ENCODE measurements at regions not wholly inside any gene's neighbourhood (a gene's known extent, or its start where the extent isn't known, plus 50 kb on each side); places are given as distances from the start of the nearest gene placed in this dataset.

GRCh38 chr15:68487087-68487843, 55.3 kb upstream of the ITGA11 start:
- H3K27ac ChIP-seq = no peak overlapping the region
- DNase-seq = peak; percentile 60
- no peak overlapping the region for H3K4me3 ChIP-seq (ENCODE audit: low read depth, low read length)
- H3K36me3 ChIP-seq (replicated peaks) = no peaks in the 10 kb centered on the region
- TF ChIP-seq CTCF (IDR thresholded peaks at IDR 0.05; ENCODE audit: low read depth, low read length, missing control alignments) = no peak
- in situ Hi-C loops (cut with HindIII; ENCODE audit: low pct_ligation_motif_present, low sequenced_read_pairs) = no loop called here
- no peaks in the 10 kb centered on the region for H3K27me3 ChIP-seq (replicated peaks)

GRCh38 chr15:68488290-68488689, 56.3 kb upstream of the ITGA11 start:
- DNase-seq = no peak

GRCh38 chr15:68488966-68489365, 57.0 kb upstream of the ITGA11 start:
- Histone ChIP-seq H3K36me3 (replicated peaks) (no peaks in the 10 kb centered on the region), H3K27ac (no peak overlapping the region), H3K4me3 (ENCODE audit: low read depth, low read length) (no peak overlapping the region), H3K27me3 (replicated peaks) (no peaks in the 10 kb centered on the region)
- in situ Hi-C loops (cut with HindIII; ENCODE audit: low pct_ligation_motif_present, low sequenced_read_pairs) = no loop called here
- no peak for TF ChIP-seq CTCF (IDR thresholded peaks at IDR 0.05; ENCODE audit: low read depth, low read length, missing control alignments)
- DNase-seq = no peak

More at GRCh38 chr15:68488290-68488689, 56.3 kb upstream of the ITGA11 start:
- Histone ChIP-seq H3K4me3 (ENCODE audit: low read depth, low read length) (no peak overlapping the region), H3K36me3 (replicated peaks) (no peaks in the 10 kb centered on the region), H3K27me3 (replicated peaks) (no peaks in the 10 kb centered on the region), H3K27ac (no peak overlapping the region)
- no peak for TF ChIP-seq CTCF (IDR thresholded peaks at IDR 0.05; ENCODE audit: low read depth, low read length, missing control alignments)
- in situ Hi-C loops (cut with HindIII; ENCODE audit: low pct_ligation_motif_present, low sequenced_read_pairs) = no loop called here

GRCh38 chr15:68489421-68489820, 57.5 kb upstream of the ITGA11 start:
- Histone ChIP-seq H3K27ac (no peak overlapping the region), H3K27me3 (replicated peaks) (no peaks in the 10 kb centered on the region), H3K36me3 (replicated peaks) (no peaks in the 10 kb centered on the region), H3K4me3 (ENCODE audit: low read depth, low read length) (no peak overlapping the region)
- in situ Hi-C loops (cut with HindIII; ENCODE audit: low pct_ligation_motif_present, low sequenced_read_pairs) = no loop called here
- DNase-seq = no peak
- TF ChIP-seq CTCF (IDR thresholded peaks at IDR 0.05; ENCODE audit: low read depth, low read length, missing control alignments) = no peak

GRCh38 chr15:68491415-68492106, 59.6 kb upstream of the ITGA11 start:
- H3K4me3 ChIP-seq (ENCODE audit: low read depth, low read length) = no peak overlapping the region
- no peak for DNase-seq
- H3K27me3 ChIP-seq (replicated peaks) = no peaks in the 10 kb centered on the region
- H3K27ac ChIP-seq = no peak overlapping the region
- no peaks in the 10 kb centered on the region for H3K36me3 ChIP-seq (replicated peaks)
- no peak for TF ChIP-seq CTCF (IDR thresholded peaks at IDR 0.05; ENCODE audit: low read depth, low read length, missing control alignments)
- in situ Hi-C loops (cut with HindIII; ENCODE audit: low pct_ligation_motif_present, low sequenced_read_pairs) = no loop called here

Measured in brain microvascular endothelial cell (primary cell).